ENCODE measurements at regions not wholly inside any gene's neighbourhood (a gene's known extent, or its start where the extent isn't known, plus 50 kb on each side); places are given as distances from the start of the nearest gene placed in this dataset.
A peak's percentile ranks its signal among the peaks of the same experiment; 100 is the strongest.

- FAIRE-seq: no peak
- in situ Hi-C loops (cut with MboI): no loop called here
Measured at GRCh38 chr15:81619002-81619401, 245.0 kb upstream of the TMC3 start.

GRCh38 chr15:81612631-81613030 lies 238.6 kb upstream of the TMC3 start:
- ATAC-seq: peak; percentile 44; the same call in 2 of the 3 replicates
- BruUV-seq (replicated peaks): no TSS peak
- Histone ChIP-seq H3K4me2 (ENCODE audit: insufficient read depth, low read length) (no peak overlapping the region), H3K79me2 (ENCODE audit: control insufficient read depth, insufficient read depth, low read length) (no peaks in the 10 kb centered on the region), H3K4me1 (replicated peaks in 1 of 2; ENCODE audit: control insufficient read depth in 2 of 2, insufficient read depth in 2 of 2, low read length in 2 of 2) (no peaks in the 10 kb centered on the region), H3K36me3 (ENCODE audit: control insufficient read depth, insufficient read depth, low read length) (no peaks in the 10 kb centered on the region), H3K27ac (ENCODE audit: extremely low read depth, low read depth, low read length) (no peak overlapping the region), H3K9me1 (ENCODE audit: control insufficient read depth, insufficient read depth, low read length) (no peaks in the 10 kb centered on the region), H3K9ac (ENCODE audit: insufficient read depth in 1 of 2, low read depth in 2 of 2, low read length in 2 of 2) (no peak overlapping the region), H3K4me3 (no peak overlapping the region), H2AFZ (ENCODE audit: low read depth, low read length) (no peak overlapping the region), H4K20me1 (replicated peaks; ENCODE audit: control insufficient read depth, insufficient read depth, low read length) (no peaks in the 10 kb centered on the region), H3K9me3 (replicated peaks; ENCODE audit: control insufficient read depth, insufficient read depth, low read depth, low read length) (no peaks in the 10 kb centered on the region), H3K27me3 (ENCODE audit: control insufficient read depth in 2 of 2, insufficient read depth in 2 of 2, low read length in 2 of 2) (peaks cover 4% of the 10 kb centered on the region in 2 experiments; a peak in 3 of 5 replicates)
- 13% methylated on average over 2 of the region's 2 CpGs for WGBS (ENCODE audit: insufficient coverage, low coverage, missing lambda C conversion rate)
- intact Hi-C loops (cut with micrococcal nuclease): no loop called here
- CTCF ChIA-PET (ENCODE audit: low intra/inter-chr PET ratio): no interaction called here
- POLR2A ChIA-PET: interaction anchor here (0.8 kb wide), 1 partner anchor 470 kb away, joined by 6 read pairs; no protein-coding TSS in a partner anchor
- in situ Hi-C loops (cut with MboI): no loop called here
- peak in 1 of 4 experiments; percentile 3 for DNase-seq (ENCODE audit: extremely low read depth in 1 of 4, low spot score in 3 of 4)
- no peak for FAIRE-seq
- TF ChIP-seq, protein P1, sequence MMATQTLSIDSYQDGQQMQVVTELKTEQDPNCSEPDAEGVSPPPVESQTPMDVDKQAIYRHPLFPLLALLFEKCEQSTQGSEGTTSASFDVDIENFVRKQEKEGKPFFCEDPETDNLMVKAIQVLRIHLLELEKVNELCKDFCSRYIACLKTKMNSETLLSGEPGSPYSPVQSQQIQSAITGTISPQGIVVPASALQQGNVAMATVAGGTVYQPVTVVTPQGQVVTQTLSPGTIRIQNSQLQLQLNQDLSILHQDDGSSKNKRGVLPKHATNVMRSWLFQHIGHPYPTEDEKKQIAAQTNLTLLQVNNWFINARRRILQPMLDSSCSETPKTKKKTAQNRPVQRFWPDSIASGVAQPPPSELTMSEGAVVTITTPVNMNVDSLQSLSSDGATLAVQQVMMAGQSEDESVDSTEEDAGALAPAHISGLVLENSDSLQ (IDR thresholded peaks at IDR 0.05): no peak
- TF ChIP-seq FOXA1 (IDR thresholded peaks at IDR 0.05; ENCODE audit: borderline replicate concordance) (no peak), RAD21 (CRISPR knock-in tag; conservative IDR thresholded peaks at IDR 0.05 in 1 of 2, IDR thresholded peaks at IDR 0.05 in 1 of 2) (peak in 1 of 2 experiments; percentile 24; a peak in 1 of 4 replicates), CTCF (IDR thresholded peaks at IDR 0.05 in 2 of 3, conservative IDR thresholded peaks at IDR 0.05 in 1 of 3; ENCODE audit: insufficient read depth in 2 of 3, low read depth in 1 of 3, low read length in 3 of 3) (peak in 1 of 3 experiments; percentile 37; a peak in 2 of 6 replicates), IRF1 (CRISPR knock-in tag; IDR thresholded peaks at IDR 0.05; ENCODE audit: borderline replicate concordance) (no peak)

More at GRCh38 chr15:81619002-81619401, 245.0 kb upstream of the TMC3 start:
- DNase-seq (ENCODE audit: extremely low read depth in 1 of 4, low spot score in 3 of 4): no peak
- no peaks in the 10 kb centered on the region for H4K20me1 ChIP-seq (replicated peaks; ENCODE audit: control insufficient read depth, insufficient read depth, low read length)
- BruUV-seq (replicated peaks): no TSS peak
- TF ChIP-seq ZNF699 (CRISPR knock-in tag; IDR thresholded peaks at IDR 0.05; ENCODE audit: insufficient replicate concordance) (no peak), ETS2 (tag; IDR thresholded peaks at IDR 0.05; ENCODE audit: borderline replicate concordance, poor library complexity, severe bottlenecking) (no peak), C11orf30 (IDR thresholded peaks at IDR 0.05; ENCODE audit: low read depth) (peak; percentile 27; the same call in 1 of the 2 replicates), ZNF316 (IDR thresholded peaks at IDR 0.05) (peak; percentile 60), MAFF (IDR thresholded peaks at IDR 0.05; ENCODE audit: low read length) (peak; percentile 12; the same call in 1 of the 2 replicates)
- 0% methylated on average over 4 of the region's 4 CpGs for WGBS (ENCODE audit: insufficient coverage, low coverage, missing lambda C conversion rate)
- no peak overlapping the region for H3K4me3 ChIP-seq
- intact Hi-C loops (cut with micrococcal nuclease): no loop called here
- H3K4me2 ChIP-seq (ENCODE audit: insufficient read depth, low read length): no peak overlapping the region
- H3K9me3 ChIP-seq (replicated peaks; ENCODE audit: control insufficient read depth, insufficient read depth, low read depth, low read length): no peaks in the 10 kb centered on the region
- no peaks in the 10 kb centered on the region for H3K4me1 ChIP-seq (replicated peaks in 1 of 2; ENCODE audit: control insufficient read depth in 2 of 2, insufficient read depth in 2 of 2, low read length in 2 of 2)
- H3K9me1 ChIP-seq (ENCODE audit: control insufficient read depth, insufficient read depth, low read length): no peaks in the 10 kb centered on the region
- H3K79me2 ChIP-seq (ENCODE audit: control insufficient read depth, insufficient read depth, low read length): no peaks in the 10 kb centered on the region
- no peaks in the 10 kb centered on the region for H3K36me3 ChIP-seq (ENCODE audit: control insufficient read depth, insufficient read depth, low read length)
- H3K27me3 ChIP-seq (ENCODE audit: control insufficient read depth in 2 of 2, insufficient read depth in 2 of 2, low read length in 2 of 2): no peaks in the 10 kb centered on the region
- H2AFZ ChIP-seq (ENCODE audit: low read depth, low read length): no peak overlapping the region
- no peak overlapping the region for H3K9ac ChIP-seq (ENCODE audit: insufficient read depth in 1 of 2, low read depth in 2 of 2, low read length in 2 of 2)
- H3K27ac ChIP-seq (ENCODE audit: extremely low read depth, low read depth, low read length): no peak overlapping the region
- ATAC-seq: no peak
- POLR2A ChIA-PET: interaction anchor here (0.9 kb wide), 1 partner anchor 531 kb away, joined by 3 read pairs; no protein-coding TSS in a partner anchor
- CTCF ChIA-PET (ENCODE audit: low intra/inter-chr PET ratio): no interaction called here
